Colonic mucosa (tissue), 4 donors: ENCODE measurements at regions not wholly inside any gene's neighbourhood (a gene's known extent, or its start where the extent isn't known, plus 50 kb on each side); places are given as distances from the start of the nearest gene placed in this dataset.

Source experiments
- DNase-seq: peaks from one replicate; pipeline ENCODE4 v3.0.0-alpha.2; 2020
- H3K27ac ChIP-seq: fragments of 200-600 bp; one replicate; pipeline ENCODE4 v1.8.0; 2021
- H3K27me3 ChIP-seq: fragments of 200-600 bp; one replicate; pipeline ENCODE4 v1.8.0; 2021
- H3K36me3 ChIP-seq: fragments of 200-600 bp; one replicate; pipeline ENCODE4 v1.8.0; 2021
- H3K4me1 ChIP-seq: fragments of 200-600 bp; one replicate; pipeline ENCODE4 v1.8.0; 2021; ENCODE audit warnings: mild to moderate bottlenecking
- H3K4me3 ChIP-seq: fragments of 200-600 bp; one replicate; pipeline ENCODE4 v1.8.0; 2021
- H3K9ac ChIP-seq, 2 donors: one replicate each; pipeline ENCODE4 v1.7.0; 2013; ENCODE audit warnings: control low read depth in 2 of 2, low read depth in 2 of 2, low read length in 2 of 2
- H3K9me3 ChIP-seq: fragments of 200-600 bp; one replicate; pipeline ENCODE4 v1.8.0; 2021
- intact Hi-C: fragments of 100-400 bp; cut with DNase I; formaldehyde crosslinking; loops from one replicate; pipeline ENCODE4 v1.14.1; 2022
- TF ChIP-seq, protein P1 (sequence below): fragments of 200-600 bp; IDR thresholded peaks from one replicate; pipeline ENCODE4 v1.8.0; 2022; ENCODE audit warnings: antibody characterized with exemption, mild to moderate bottlenecking
- donor health status: healthy.
- donor health status: DM: no; HTN: no; CAD: no.
- donor health status: DM: no; HTN: no; CAD: no.

DNA sequence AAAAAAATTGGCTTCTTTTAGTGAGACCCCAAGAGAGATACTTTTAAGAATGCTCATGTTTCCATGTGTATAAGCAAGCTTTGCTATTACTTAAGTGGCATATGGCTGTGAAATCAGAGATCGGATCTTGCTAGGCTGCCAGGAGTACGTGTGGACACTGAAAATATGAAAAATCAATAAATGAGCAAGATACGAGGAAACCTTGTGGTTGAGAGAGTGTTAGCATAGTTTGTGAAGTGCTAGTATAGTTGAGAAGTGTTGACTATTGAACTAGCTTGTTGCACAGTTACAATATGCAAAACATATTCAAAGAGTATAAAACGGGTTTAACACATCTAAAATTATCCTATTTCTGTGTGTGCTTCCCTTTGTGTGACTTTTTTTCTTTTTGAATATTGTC lies 230.9 kb upstream of the NOVA1 start:
- intact Hi-C loops = no loop called here
- H3K27me3 ChIP-seq = no peaks in the 10 kb centered on the region
- no peak overlapping the region for H3K4me3 ChIP-seq
- no peak overlapping the region for H3K9ac ChIP-seq
- TF ChIP-seq, protein P1, sequence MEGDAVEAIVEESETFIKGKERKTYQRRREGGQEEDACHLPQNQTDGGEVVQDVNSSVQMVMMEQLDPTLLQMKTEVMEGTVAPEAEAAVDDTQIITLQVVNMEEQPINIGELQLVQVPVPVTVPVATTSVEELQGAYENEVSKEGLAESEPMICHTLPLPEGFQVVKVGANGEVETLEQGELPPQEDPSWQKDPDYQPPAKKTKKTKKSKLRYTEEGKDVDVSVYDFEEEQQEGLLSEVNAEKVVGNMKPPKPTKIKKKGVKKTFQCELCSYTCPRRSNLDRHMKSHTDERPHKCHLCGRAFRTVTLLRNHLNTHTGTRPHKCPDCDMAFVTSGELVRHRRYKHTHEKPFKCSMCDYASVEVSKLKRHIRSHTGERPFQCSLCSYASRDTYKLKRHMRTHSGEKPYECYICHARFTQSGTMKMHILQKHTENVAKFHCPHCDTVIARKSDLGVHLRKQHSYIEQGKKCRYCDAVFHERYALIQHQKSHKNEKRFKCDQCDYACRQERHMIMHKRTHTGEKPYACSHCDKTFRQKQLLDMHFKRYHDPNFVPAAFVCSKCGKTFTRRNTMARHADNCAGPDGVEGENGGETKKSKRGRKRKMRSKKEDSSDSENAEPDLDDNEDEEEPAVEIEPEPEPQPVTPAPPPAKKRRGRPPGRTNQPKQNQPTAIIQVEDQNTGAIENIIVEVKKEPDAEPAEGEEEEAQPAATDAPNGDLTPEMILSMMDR = no peak
- DNase-seq = no peak
- H3K36me3 ChIP-seq = no peaks in the 10 kb centered on the region
- H3K4me1 ChIP-seq = no peaks in the 10 kb centered on the region
- H3K9me3 ChIP-seq = no peaks in the 10 kb centered on the region
- no peak overlapping the region for H3K27ac ChIP-seq

DNA sequence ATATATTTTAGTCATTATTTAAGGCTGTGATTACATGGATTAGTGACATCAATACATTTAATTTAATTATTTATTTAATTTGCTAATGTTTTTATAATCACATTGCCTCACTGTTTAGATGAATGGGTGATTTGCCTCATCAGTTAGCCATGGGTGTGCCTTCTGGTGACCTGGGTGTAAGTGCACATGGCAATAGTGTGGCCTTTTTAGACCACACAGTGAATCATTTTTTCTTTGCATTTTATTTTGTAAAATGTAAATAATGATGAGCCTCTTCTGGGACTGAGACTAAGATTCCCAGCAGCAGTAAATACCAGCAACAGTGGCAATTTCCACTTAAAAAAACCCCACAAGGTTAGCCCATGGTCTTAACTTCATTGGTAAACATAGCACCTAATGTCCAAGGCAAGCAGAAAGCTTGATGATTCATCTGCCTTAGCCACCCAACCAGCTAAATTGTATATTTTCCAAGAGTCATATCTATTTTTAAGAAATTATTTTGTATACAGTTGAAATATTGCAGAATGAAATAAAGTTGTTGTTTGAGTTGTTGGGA lies 235.9 kb upstream of the NOVA1 start:
- Histone ChIP-seq H3K9ac (no peak overlapping the region), H3K4me3 (no peak overlapping the region), H3K27ac (no peak overlapping the region), H3K27me3 (no peaks in the 10 kb centered on the region), H3K36me3 (no peaks in the 10 kb centered on the region), H3K4me1 (no peaks in the 10 kb centered on the region), H3K9me3 (no peaks in the 10 kb centered on the region)
- intact Hi-C loops = no loop called here
- TF ChIP-seq, protein P1 = no peak
- DNase-seq = no peak

DNA sequence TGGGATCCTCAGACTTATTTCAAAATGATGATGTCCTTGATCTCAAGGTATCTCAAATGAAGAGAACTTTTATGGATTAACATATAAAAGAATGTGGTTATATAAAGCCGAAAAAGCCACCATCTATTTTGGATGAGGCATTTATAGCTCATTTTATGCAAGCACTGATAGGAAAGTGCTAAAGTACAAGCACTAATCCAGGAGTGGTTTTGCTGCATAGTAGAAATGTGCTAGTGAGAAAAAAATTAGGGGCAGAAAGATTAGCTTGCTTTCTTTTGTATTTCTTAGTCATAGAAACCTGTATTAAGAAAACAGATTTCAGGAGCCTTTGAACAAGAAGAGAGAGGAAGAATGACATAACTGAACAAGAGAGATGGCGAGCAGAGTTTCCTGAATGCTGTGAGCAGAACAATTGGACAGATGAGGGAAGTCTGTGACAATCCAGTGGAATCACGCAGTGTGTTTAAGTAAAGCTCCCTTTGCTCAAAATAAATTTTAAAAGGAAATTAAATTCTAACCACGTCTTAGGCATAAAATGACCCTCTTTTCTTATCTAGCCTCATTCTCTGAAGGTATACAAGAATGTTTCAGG lies 238.2 kb upstream of the NOVA1 start:
- no peak overlapping the region for H3K9ac ChIP-seq
- no peak overlapping the region for H3K4me3 ChIP-seq
- TF ChIP-seq, protein P1 = no peak
- H3K27me3 ChIP-seq = no peaks in the 10 kb centered on the region
- no peaks in the 10 kb centered on the region for H3K4me1 ChIP-seq
- DNase-seq = no peak
- intact Hi-C loops = no loop called here
- no peak overlapping the region for H3K27ac ChIP-seq
- no peaks in the 10 kb centered on the region for H3K36me3 ChIP-seq
- no peaks in the 10 kb centered on the region for H3K9me3 ChIP-seq

DNA sequence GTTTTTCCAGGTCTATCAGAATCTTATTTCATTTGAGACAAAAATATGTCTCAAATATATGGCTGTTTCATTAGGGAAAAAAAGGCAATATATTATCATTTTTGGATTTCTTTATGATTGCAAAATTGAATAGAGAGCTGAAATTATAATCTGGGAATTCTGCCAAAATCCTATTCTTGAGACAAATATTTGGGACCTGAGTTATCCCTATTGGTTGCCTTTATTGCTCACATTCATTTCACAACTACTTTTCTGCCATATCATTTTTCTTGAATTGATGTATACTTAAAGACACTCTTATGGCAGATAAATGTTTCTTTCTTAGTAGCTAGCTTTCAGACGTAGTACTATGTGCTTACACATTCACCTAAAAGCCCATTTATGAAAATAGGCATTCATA lies 241.6 kb upstream of the NOVA1 start:
- intact Hi-C loops = no loop called here
- Histone ChIP-seq H3K27ac (no peak overlapping the region), H3K27me3 (no peaks in the 10 kb centered on the region), H3K36me3 (no peaks in the 10 kb centered on the region), H3K9me3 (no peaks in the 10 kb centered on the region), H3K4me1 (peaks cover 9% of the 10 kb centered on the region), H3K9ac (no peak overlapping the region), H3K4me3 (no peak overlapping the region)
- TF ChIP-seq, protein P1 = no peak
- no peak for DNase-seq

DNA sequence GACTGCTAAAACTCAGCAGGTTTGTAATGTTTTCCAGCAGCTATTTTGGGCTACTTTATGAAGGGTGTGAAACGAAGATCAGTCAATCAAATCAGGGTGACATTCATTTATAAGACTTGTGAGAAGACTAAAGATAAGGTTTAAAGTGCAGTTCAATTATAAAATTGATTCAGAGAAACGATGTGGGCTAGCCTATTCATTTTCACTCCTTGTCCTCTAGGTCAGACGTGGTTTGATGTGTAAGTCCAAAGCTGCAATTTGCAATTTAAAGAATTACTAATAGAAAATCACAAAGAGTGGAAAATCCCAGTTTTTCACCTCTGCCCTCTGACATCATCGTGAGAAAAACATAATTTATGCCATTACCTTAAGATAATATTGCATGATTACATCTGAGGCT lies 243.5 kb upstream of the NOVA1 start:
- TF ChIP-seq, protein P1 = no peak
- intact Hi-C loops = no loop called here
- H3K4me3 ChIP-seq = no peak overlapping the region
- DNase-seq = no peak
- no peak overlapping the region for H3K9ac ChIP-seq
- H3K36me3 ChIP-seq = no peaks in the 10 kb centered on the region
- H3K4me1 ChIP-seq = peaks cover 13% of the 10 kb centered on the region
- no peaks in the 10 kb centered on the region for H3K27me3 ChIP-seq
- H3K9me3 ChIP-seq = no peaks in the 10 kb centered on the region
- no peak overlapping the region for H3K27ac ChIP-seq
